D721Med (cell line): ENCODE measurements at regions not wholly inside any gene's neighbourhood (a gene's known extent, or its start where the extent isn't known, plus 50 kb on each side); places are given as distances from the start of the nearest gene placed in this dataset.

Source experiments
- DNase-seq: peaks from one replicate; pipeline ENCODE4 v3.0.0; 2011; ENCODE audit warnings: low spot score; ENCODE audit not compliant: insufficient read length
- FAIRE-seq: peaks from 2 replicates; lab custom pipeline; 2011; peaks lifted over from hg19 to GRCh38; lab: Jason Lieb, UNC
- CTCF ChIP-seq: IDR thresholded peaks from 2 replicates; pipeline ENCODE4 v1.5.1; 2012; ENCODE audit warnings: mild to moderate bottlenecking, control low read depth; ENCODE audit not compliant: insufficient read depth; ENCODE audit errors: missing control alignments

GRCh38 chr14:45699471-45699870 lies 446.5 kb upstream of the MIS18BP1 start:
- FAIRE-seq (no peak), DNase-seq (no peak)
- TF ChIP-seq CTCF = no peak

GRCh38 chr14:45698462-45699134 lies 445.6 kb upstream of the MIS18BP1 start:
- FAIRE-seq (no peak), DNase-seq (no peak)
- no peak for TF ChIP-seq CTCF

- DNase-seq = no peak
- TF ChIP-seq CTCF = no peak
- FAIRE-seq = no peak
Measured at GRCh38 chr14:45686771-45687170, 433.8 kb upstream of the MIS18BP1 start.

GRCh38 chr14:45680531-45680930 lies 427.5 kb upstream of the MIS18BP1 start:
- FAIRE-seq (no peak), DNase-seq (no peak)
- no peak for TF ChIP-seq CTCF

GRCh38 chr14:45679853-45680252 lies 426.9 kb upstream of the MIS18BP1 start:
- no peak for DNase-seq
- no peak for FAIRE-seq
- no peak for TF ChIP-seq CTCF

GRCh38 chr14:45678163-45678562 lies 425.2 kb upstream of the MIS18BP1 start:
- no peak for TF ChIP-seq CTCF
- no peak for FAIRE-seq

GRCh38 chr14:45673420-45673819 lies 420.4 kb upstream of the MIS18BP1 start:
- DNase-seq (no peak), FAIRE-seq (no peak)
- TF ChIP-seq CTCF = no peak

More at GRCh38 chr14:45678163-45678562, 425.2 kb upstream of the MIS18BP1 start:
- no peak for DNase-seq
